Esophagus squamous epithelium (tissue), 4 donors: ENCODE measurements at regions not wholly inside any gene's neighbourhood (a gene's known extent, or its start where the extent isn't known, plus 50 kb on each side); places are given as distances from the start of the nearest gene placed in this dataset.

Experiments used
- CTCF ChIP-seq, 6 experiments: fragments of 450-650 bp in 4 of 6; fragments of 200-600 bp in 2 of 6; sonication (generic) in 2 of 6; IDR thresholded peaks; one replicate each; pipeline ENCODE4 v1.5.1; 2016 to 2019; ENCODE audit warnings: antibody characterized with exemption in 6 of 6, mild to moderate bottlenecking in 4 of 6, moderate library complexity in 4 of 6
- POLR2A ChIP-seq, 4 donors: fragments of 450-650 bp; IDR thresholded peaks; one replicate each; pipeline ENCODE4 v1.6.1; 2017; ENCODE audit warnings: antibody characterized with exemption in 4 of 4, mild to moderate bottlenecking in 4 of 4, moderate library complexity in 3 of 4

GRCh38 chr1:106080608-106081325, 975.7 kb upstream of the PRMT6 start:
- TF ChIP-seq POLR2A (IDR thresholded peaks at IDR 0.05), result no peak
- no peak for TF ChIP-seq CTCF (IDR thresholded peaks at IDR 0.05)
